ENCODE measurements at regions not wholly inside any gene's neighbourhood (a gene's known extent, or its start where the extent isn't known, plus 50 kb on each side); places are given as distances from the start of the nearest gene placed in this dataset.

DNA sequence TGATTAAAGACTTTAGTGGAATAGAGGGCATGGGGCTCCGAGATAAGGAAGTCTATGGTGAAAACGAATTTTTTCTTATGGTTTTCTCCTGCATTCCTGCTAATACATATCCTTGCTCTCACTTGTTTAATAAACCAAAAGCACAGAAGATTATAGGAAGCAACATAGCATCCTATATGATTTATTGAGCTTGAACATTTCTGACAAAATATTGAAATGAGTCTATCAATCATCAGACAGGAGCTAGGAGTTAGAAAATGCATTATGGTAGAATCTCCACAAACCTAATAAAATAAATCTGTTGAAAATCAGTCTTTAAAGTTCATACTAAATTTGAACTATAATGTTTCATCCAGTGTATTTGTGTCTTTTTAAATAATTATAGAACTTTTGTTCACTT is 554.6 kb upstream of the RGMB start:
- Histone ChIP-seq H3K27me3 (replicated peaks in 1 of 4; ENCODE audit: control extremely low read depth in 1 of 4, control insufficient read depth in 3 of 4, insufficient read depth in 4 of 4, low read length in 3 of 4) (no peaks in the 10 kb centered on the region), H3K4me1 (ENCODE audit: control insufficient read depth in 2 of 2, insufficient read depth in 2 of 2, low read length in 2 of 2) (no peaks in the 10 kb centered on the region), H3K4me3 (ENCODE audit: control extremely low read depth in 1 of 5, extremely low read depth in 1 of 5, insufficient read depth in 1 of 5, low read depth in 2 of 5, low read length in 4 of 5) (no peak overlapping the region), H3K36me3 (replicated peaks in 1 of 2; ENCODE audit: control extremely low read depth in 1 of 2, control insufficient read depth in 1 of 2, extremely low read depth in 1 of 2, insufficient read depth in 2 of 2, low read length in 1 of 2) (no peaks in the 10 kb centered on the region), H3K79me2 (ENCODE audit: control insufficient read depth, insufficient read depth, low read length) (no peaks in the 10 kb centered on the region), H3K9me3 (ENCODE audit: control extremely low read depth in 1 of 3, control insufficient read depth in 2 of 3, insufficient read depth in 1 of 3, low read length in 2 of 3) (no peaks in the 10 kb centered on the region), H3K27ac (ENCODE audit: low read length in 2 of 2) (no peak overlapping the region), H3K9ac (ENCODE audit: low read length) (no peak overlapping the region), H2AFZ (ENCODE audit: insufficient read depth, low read depth, low read length, poor library complexity, severe bottlenecking) (no peak overlapping the region), H4K20me1 (ENCODE audit: control insufficient read depth, insufficient read depth, low read length, poor library complexity, severe bottlenecking) (no peaks in the 10 kb centered on the region), H3K4me2 (replicated peaks; ENCODE audit: low read depth, low read length, poor library complexity, severe bottlenecking) (no peak overlapping the region)
- ATAC-seq (ENCODE audit: low read depth), result no peak
- TF ChIP-seq, protein P1, sequence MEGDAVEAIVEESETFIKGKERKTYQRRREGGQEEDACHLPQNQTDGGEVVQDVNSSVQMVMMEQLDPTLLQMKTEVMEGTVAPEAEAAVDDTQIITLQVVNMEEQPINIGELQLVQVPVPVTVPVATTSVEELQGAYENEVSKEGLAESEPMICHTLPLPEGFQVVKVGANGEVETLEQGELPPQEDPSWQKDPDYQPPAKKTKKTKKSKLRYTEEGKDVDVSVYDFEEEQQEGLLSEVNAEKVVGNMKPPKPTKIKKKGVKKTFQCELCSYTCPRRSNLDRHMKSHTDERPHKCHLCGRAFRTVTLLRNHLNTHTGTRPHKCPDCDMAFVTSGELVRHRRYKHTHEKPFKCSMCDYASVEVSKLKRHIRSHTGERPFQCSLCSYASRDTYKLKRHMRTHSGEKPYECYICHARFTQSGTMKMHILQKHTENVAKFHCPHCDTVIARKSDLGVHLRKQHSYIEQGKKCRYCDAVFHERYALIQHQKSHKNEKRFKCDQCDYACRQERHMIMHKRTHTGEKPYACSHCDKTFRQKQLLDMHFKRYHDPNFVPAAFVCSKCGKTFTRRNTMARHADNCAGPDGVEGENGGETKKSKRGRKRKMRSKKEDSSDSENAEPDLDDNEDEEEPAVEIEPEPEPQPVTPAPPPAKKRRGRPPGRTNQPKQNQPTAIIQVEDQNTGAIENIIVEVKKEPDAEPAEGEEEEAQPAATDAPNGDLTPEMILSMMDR (IDR thresholded peaks at IDR 0.05), result no peak
- no peak for TF ChIP-seq EZH2 (IDR thresholded peaks at IDR 0.05; ENCODE audit: borderline replicate concordance, insufficient read depth, low read depth, low read length, poor library complexity, severe bottlenecking)
- Mint-ChIP-seq H3K4me3 (no peak overlapping the region), H3K27ac (no peak overlapping the region), H3K27me3 (no peaks in the 10 kb centered on the region), H3K9me3 (ENCODE audit: insufficient read depth) (no peaks in the 10 kb centered on the region), H3K4me1 (no peaks in the 10 kb centered on the region)
- POLR2A ChIA-PET, result no interaction called here
- intact Hi-C loops (cut with micrococcal nuclease), result no loop called here
- WGBS (ENCODE audit: insufficient coverage), result no CpG with 5 or more reads among the region's 2 CpGs
- CTCF ChIA-PET, result no interaction called here
- DNase-seq, result no peak

DNA sequence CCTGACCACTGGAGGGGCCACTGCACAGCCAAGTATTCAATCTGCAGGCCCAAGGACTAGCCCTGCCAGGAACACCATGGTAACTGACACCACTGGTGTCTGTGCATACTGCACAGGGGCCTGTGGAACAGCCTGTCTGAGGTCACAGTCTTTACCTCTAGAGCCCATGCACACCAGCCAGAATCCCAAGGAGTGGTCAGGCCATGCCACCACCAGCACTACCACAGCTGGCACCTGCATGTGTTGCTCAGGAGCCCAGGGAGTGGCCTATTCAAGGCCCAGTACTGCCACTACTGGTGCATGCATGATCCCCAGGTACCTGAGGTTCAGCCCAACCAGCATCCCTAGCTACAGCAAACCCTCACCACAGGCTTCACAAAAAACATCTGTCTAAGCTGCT is 546.0 kb upstream of the RGMB start:
- Mint-ChIP-seq H3K27me3 (no peaks in the 10 kb centered on the region), H3K9me3 (ENCODE audit: insufficient read depth) (peaks cover 7% of the 10 kb centered on the region), H3K4me3 (no peak overlapping the region), H3K4me1 (no peaks in the 10 kb centered on the region), H3K27ac (no peak overlapping the region)
- DNase-seq (no peak), ATAC-seq (ENCODE audit: low read depth) (no peak)
- H2AFZ ChIP-seq (ENCODE audit: insufficient read depth, low read depth, low read length, poor library complexity, severe bottlenecking), result no peak overlapping the region
- no peak overlapping the region for H3K27ac ChIP-seq (ENCODE audit: low read length in 2 of 2)
- H3K4me1 ChIP-seq (ENCODE audit: control insufficient read depth in 2 of 2, insufficient read depth in 2 of 2, low read length in 2 of 2), result no peaks in the 10 kb centered on the region
- no peaks in the 10 kb centered on the region for H3K27me3 ChIP-seq (replicated peaks in 1 of 4; ENCODE audit: control extremely low read depth in 1 of 4, control insufficient read depth in 3 of 4, insufficient read depth in 4 of 4, low read length in 3 of 4)
- no peak overlapping the region for H3K4me2 ChIP-seq (replicated peaks; ENCODE audit: low read depth, low read length, poor library complexity, severe bottlenecking)
- peaks cover 0 to 10% (median 7%) of the 10 kb centered on the region in 3 donors for H3K9me3 ChIP-seq (ENCODE audit: control extremely low read depth in 1 of 3, control insufficient read depth in 2 of 3, insufficient read depth in 1 of 3, low read length in 2 of 3)
- TF ChIP-seq EZH2 (IDR thresholded peaks at IDR 0.05; ENCODE audit: borderline replicate concordance, insufficient read depth, low read depth, low read length, poor library complexity, severe bottlenecking), result no peak
- TF ChIP-seq, protein P1 (IDR thresholded peaks at IDR 0.05), result no peak
- H3K79me2 ChIP-seq (ENCODE audit: control insufficient read depth, insufficient read depth, low read length), result no peaks in the 10 kb centered on the region
- H3K4me3 ChIP-seq (ENCODE audit: control extremely low read depth in 1 of 5, extremely low read depth in 1 of 5, insufficient read depth in 1 of 5, low read depth in 2 of 5, low read length in 4 of 5), result no peak overlapping the region
- ChIA-PET CTCF (no interaction called here), POLR2A (no interaction called here)
- H3K9ac ChIP-seq (ENCODE audit: low read length), result no peak overlapping the region
- intact Hi-C loops (cut with micrococcal nuclease), result no loop called here
- H3K36me3 ChIP-seq (replicated peaks in 1 of 2; ENCODE audit: control extremely low read depth in 1 of 2, control insufficient read depth in 1 of 2, extremely low read depth in 1 of 2, insufficient read depth in 2 of 2, low read length in 1 of 2), result no peaks in the 10 kb centered on the region
- H4K20me1 ChIP-seq (ENCODE audit: control insufficient read depth, insufficient read depth, low read length, poor library complexity, severe bottlenecking), result no peaks in the 10 kb centered on the region
